GM12891 (cell line): ENCODE measurements at regions not wholly inside any gene's neighbourhood (a gene's known extent, or its start where the extent isn't known, plus 50 kb on each side); places are given as distances from the start of the nearest gene placed in this dataset.

Experiments
- DNase-seq: peaks from one replicate; pipeline ENCODE4 v3.0.0; 2011; ENCODE audit warnings: low spot score; ENCODE audit not compliant: insufficient read length
- FAIRE-seq: peaks from 2 replicates; lab custom pipeline; 2011; peaks lifted over from hg19 to GRCh38; lab: Jason Lieb, UNC
- PAX5 ChIP-seq: IDR thresholded peaks from 2 replicates; pipeline ENCODE4 v1.6.1; 2011; ENCODE audit warnings: low read length, moderate library complexity, mild to moderate bottlenecking; ENCODE audit not compliant: insufficient read depth, severe bottlenecking
- POLR2A ChIP-seq: IDR thresholded peaks from 2 replicates; pipeline ENCODE4 v1.6.1; 2011; ENCODE audit warnings: low read depth, low read length, control low read depth
- POLR2AphosphoS5 ChIP-seq: IDR thresholded peaks from 2 replicates; pipeline ENCODE4 v1.6.1; 2011; ENCODE audit warnings: low read depth, low read length, control low read depth
- POU2F2 ChIP-seq: IDR thresholded peaks from 2 replicates; pipeline ENCODE4 v1.6.1; 2011; ENCODE audit warnings: low read depth, mild to moderate bottlenecking, control low read depth, low read length, moderate library complexity
- SPI1 ChIP-seq: IDR thresholded peaks from 2 replicates; pipeline ENCODE4 v1.6.1; 2011; ENCODE audit warnings: low read depth, low read length, control low read depth
- TAF1 ChIP-seq: IDR thresholded peaks from 2 replicates; pipeline ENCODE4 v1.6.1; 2011; ENCODE audit warnings: low read depth, low read length, control low read depth

GRCh38 chr10:29107866-29108498 lies 180.9 kb upstream of the LYZL1 start:
- TF ChIP-seq POLR2A (no peak), POLR2AphosphoS5 (no peak), PAX5 (no peak), SPI1 (no peak), TAF1 (no peak), POU2F2 (no peak)
- DNase-seq, result no peak
- FAIRE-seq, result no peak

- TF ChIP-seq TAF1 (no peak), POLR2A (no peak), SPI1 (no peak), POU2F2 (no peak), POLR2AphosphoS5 (no peak)
- FAIRE-seq (no peak), DNase-seq (no peak)
Observed at GRCh38 chr10:29109707-29110571, 178.9 kb upstream of the LYZL1 start.

DNA sequence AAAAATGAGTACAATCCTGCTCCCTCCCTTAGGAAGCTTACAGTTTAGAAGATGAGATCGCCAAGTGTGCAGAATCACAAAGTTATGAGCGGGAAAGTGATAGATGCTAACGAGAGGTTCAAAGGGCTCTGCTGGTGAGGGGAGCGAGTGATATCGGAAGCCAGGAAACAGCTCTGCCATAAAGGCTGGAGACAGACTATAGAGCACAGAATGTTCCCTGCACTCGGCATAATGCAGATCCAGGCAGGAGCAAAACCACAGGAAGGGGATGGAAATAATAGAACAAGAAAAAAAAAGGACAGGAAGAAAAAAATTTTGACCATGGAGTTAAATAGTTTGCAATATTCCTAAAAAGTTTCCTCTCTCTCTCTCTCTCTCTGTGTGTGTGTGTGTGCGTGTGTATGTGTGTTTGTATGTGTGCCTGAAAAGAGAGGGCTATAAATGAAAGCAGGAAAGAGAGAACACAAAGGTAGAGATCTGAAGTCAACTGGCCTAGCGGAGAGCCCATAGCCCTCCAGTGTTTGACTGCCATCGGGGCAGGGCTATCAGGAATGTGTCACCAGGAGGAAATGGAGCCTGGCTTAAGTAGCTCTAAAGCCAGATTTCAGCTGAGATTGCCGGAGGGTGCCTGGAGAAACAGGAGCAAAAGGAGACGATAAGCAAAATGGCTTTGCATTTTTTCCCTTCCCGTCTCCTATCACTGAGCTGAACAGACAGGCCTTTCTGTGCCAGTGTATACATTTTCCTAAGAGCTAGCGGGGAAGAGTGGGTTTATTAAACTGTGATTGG lies 175.8 kb upstream of the LYZL1 start:
- no peak for TF ChIP-seq TAF1
- no peak for TF ChIP-seq POLR2AphosphoS5
- TF ChIP-seq POU2F2, result no peak
- TF ChIP-seq SPI1, result no peak
- no peak for TF ChIP-seq POLR2A
- no peak for TF ChIP-seq PAX5
- FAIRE-seq (no peak), DNase-seq (no peak)

DNA sequence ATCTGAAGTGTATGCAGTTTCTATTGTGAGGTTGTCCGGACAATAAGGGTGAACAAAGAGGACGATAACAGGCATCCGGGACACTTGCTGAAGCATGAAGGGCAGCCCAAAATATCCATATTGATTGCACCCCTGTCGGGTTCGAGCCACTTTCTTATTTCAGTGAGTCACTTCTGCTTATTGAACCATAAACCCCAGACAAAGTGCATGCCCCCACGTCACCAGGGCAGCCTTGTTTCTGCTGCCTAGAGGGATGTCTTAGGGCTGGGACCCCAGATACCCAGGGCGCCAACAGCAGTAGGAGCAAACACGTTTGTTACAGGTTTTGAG lies 175.3 kb upstream of the LYZL1 start:
- no peak for FAIRE-seq
- TF ChIP-seq PAX5 (no peak), POLR2AphosphoS5 (no peak), POLR2A (no peak), TAF1 (no peak), POU2F2 (no peak), SPI1 (no peak)
- DNase-seq, result no peak

DNA sequence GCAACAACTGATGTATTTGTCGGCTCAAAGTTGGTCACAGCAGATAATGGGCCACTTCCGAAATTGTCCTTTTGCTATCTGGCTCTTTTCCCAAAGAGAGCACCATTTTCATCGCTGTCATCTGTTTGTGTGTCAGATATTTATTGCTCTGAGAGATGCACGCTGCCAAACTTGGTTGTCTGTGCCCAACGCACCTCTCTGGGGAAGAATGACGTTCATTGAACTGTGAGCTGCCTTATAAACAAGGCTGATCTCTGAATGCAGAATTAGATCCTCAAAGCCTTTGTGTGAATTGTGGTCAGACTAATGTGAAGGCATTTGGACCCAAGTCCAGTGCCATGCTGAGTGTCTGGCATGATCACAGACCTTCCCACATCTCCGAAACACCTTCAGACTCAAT lies 174.7 kb upstream of the LYZL1 start:
- FAIRE-seq, result no peak
- no peak for TF ChIP-seq PAX5

DNA sequence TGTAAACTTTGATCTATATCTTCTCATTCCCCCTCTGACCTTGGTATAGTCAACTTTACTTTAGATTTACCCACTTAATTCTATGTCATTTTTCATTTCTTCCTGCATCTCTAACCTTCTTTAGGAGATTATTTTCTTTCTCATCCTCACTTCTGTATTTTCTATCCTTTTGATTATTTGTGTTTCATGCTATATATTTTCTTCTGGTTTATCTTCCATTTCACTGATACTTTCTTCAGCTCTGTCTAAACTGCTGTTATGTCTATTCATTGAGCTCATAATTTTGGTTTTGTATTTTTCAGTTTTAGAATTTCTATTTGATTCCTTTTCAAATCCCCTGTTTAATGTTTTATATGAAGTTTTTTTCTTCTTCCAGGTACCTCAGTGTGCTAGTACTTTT lies 171.1 kb upstream of the LYZL1 start:
- TF ChIP-seq PAX5, result no peak
- TF ChIP-seq TAF1, result no peak
- TF ChIP-seq POU2F2, result no peak
- TF ChIP-seq POLR2A, result no peak
- no peak for TF ChIP-seq SPI1
- TF ChIP-seq POLR2AphosphoS5, result no peak
- FAIRE-seq (no peak), DNase-seq (no peak)

More for the DNA sequence above, 174.7 kb upstream of the LYZL1 start:
- no peak for DNase-seq

DNA sequence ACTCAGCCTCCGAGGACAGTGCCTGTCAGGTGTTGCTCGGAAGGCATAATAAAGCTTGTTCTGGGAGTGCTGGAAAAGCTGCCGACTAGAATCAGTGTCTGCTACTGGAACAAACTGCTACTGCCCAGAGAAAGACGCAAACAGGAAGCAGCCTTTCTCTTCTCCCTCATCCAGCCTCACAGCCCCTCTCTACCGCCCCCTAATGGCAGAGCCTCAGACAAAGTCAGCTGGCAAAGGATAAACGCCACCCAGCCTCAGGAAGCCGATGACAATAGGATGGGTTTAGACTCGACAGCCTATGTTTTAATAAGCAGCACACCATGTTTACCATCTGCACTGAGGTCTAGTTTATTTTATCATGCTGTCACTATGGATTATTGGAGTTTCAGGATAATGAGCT lies 169.5 kb upstream of the LYZL1 start:
- FAIRE-seq (no peak), DNase-seq (no peak)
- TF ChIP-seq TAF1, result no peak
- TF ChIP-seq PAX5, result no peak
- no peak for TF ChIP-seq SPI1
- TF ChIP-seq POLR2A, result no peak
- no peak for TF ChIP-seq POU2F2
- TF ChIP-seq POLR2AphosphoS5, result no peak

DNA sequence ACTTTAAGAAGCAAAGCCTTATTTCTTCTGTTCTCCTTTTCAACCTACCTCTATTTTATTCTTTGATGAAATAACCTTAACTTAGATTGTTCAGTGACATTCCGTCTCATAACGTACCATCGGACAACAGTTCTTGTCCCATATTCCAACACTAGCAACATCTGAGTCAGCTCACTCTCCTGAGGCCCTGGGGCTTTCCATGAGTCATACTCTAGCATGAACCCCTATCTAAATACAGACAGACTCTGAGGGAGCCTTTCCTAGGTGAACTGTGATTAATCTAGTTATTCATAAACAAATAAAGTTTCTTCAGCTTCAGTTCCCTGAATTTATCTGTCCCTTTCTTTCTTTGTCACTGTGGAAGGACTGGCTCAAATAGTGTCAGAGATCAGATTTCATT lies 168.7 kb upstream of the LYZL1 start:
- DNase-seq (no peak), FAIRE-seq (no peak)
- TF ChIP-seq SPI1, result no peak
- TF ChIP-seq POLR2AphosphoS5, result no peak
- no peak for TF ChIP-seq TAF1

DNA sequence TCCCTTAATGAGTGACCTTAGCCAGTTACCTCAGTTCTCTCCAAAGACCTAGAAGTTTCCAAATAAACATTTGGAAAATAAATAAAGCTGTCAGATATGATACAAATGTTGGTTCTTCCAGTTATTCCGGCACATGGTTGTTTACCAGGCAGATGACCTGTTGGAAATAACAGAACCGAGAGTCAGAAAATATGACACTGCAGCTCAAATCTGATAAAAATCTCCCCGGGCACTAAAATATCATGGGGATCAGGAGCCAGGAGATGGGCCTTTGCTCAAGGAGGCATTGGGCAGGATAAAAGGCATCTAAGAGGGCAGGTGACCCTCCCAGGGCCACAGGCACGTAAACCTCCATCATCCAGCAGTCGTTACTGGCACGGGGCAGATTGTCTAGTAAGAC lies 164.0 kb upstream of the LYZL1 start:
- no peak for TF ChIP-seq SPI1
- TF ChIP-seq POLR2A, result no peak
- no peak for TF ChIP-seq TAF1
- no peak for TF ChIP-seq PAX5
- no peak for TF ChIP-seq POU2F2
- no peak for TF ChIP-seq POLR2AphosphoS5
- FAIRE-seq (no peak), DNase-seq (no peak)
